KBM-7 (cell line): ENCODE measurements at regions not wholly inside any gene's neighbourhood (a gene's known extent, or its start where the extent isn't known, plus 50 kb on each side); places are given as distances from the start of the nearest gene placed in this dataset.
A peak's percentile ranks its signal among the peaks of the same experiment; 100 is the strongest.
"Not testable (repeated sequence)": the region's sequence is repeated elsewhere in the genome, so short reads cannot be mapped to it uniquely, and the experiment has no call there.

ENCODE experiments used
- DNase-seq: peaks from one replicate; pipeline ENCODE4 v3.0.0-alpha.2; 2015
- in situ Hi-C: fragments of 300-500 bp; cut with MboI; formaldehyde crosslinking; loops from 2 replicates; pipeline ENCODE4 v1.14.3; 2020; ENCODE audit warnings: low sequenced_read_pairs, low pct_unique_long_range_greater_than_20kb, mixed read lengths

DNA sequence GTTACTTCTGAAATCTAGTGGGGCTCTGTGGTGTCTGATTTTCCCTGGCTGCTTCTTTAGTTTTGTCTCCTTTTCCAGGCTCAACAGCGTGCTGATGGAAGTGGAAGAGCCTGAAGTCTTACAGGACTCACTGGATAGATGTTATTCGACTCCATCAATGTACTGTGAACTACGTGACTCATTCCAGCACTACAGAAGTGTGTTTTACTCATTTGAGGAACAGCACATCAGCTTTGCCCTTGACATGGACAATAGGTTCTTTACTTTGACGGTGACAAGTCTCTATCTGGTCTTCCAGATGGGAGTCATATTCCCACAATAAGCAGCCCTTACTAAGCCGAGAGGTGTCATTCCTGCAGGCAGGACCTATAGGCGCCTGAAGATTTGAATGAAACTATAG, 51.1 kb downstream of the NBPF8 start:
- in situ Hi-C loops, DNase-seq: not testable (repeated sequence)

DNA sequence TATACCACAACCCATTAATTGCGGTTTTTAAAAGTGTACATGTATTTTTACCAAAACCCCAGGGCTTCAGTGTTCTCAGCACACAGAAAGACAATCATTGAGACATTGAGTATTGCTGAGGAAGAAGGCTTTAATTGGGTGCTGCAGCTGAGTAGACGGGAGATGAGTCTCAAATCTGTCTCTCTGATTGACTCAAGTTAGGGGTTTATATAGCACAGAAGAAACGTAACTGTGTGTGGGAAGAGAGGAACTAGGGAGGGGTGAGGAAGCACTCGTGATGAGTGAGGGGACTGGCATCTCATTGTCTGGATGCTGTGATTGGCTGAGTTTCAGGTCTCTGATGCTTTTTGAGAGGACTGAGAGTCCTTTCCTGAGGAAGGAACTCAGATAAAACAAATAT, 62.8 kb downstream of the NBPF8 start:
- in situ Hi-C loops, result not testable (repeated sequence)

DNA sequence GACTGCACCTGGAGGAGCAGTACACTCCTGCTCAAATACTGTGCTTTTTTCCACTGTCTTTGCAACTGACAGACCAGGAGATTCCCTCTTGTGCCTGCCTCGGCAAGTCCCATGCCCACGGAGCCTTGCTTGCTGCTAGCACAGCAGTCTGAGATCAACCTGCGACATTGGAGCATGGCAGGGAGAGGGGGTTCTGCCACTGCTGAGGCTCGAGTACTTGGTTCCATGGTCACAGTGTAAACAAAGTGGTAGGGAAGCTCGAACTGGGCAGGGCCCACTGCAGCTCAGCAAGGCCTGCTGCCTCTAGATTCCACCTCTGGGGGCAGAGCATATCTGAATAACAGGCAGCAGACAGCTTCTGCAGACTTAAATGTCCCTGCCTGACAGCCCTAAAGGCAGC, 63.6 kb downstream of the NBPF8 start:
- in situ Hi-C loops, DNase-seq: not testable (repeated sequence)

More for the DNA sequence above, 62.8 kb downstream of the NBPF8 start:
- not testable (repeated sequence) for DNase-seq

DNA sequence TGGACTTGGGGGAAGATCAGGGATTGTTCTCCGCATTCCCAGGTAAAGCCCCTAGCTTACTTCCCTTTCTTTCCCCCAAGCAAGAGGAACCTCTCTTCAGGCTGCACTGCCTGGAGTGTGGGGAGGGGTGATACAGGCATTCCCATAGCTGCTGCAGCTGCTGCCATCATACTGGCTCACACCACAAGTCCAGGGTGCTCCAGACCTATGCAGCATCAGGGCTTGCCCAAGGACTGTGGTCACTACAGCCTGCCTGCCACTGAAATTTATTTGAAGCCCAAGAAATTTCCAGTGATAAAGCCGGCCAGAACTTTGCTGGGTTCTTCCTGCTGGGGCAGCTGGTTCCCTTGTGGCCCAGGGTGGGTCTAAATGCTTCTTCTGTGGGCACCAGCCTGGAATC, 72.7 kb downstream of the NBPF8 start:
- in situ Hi-C loops, DNase-seq: not testable (repeated sequence)

DNA sequence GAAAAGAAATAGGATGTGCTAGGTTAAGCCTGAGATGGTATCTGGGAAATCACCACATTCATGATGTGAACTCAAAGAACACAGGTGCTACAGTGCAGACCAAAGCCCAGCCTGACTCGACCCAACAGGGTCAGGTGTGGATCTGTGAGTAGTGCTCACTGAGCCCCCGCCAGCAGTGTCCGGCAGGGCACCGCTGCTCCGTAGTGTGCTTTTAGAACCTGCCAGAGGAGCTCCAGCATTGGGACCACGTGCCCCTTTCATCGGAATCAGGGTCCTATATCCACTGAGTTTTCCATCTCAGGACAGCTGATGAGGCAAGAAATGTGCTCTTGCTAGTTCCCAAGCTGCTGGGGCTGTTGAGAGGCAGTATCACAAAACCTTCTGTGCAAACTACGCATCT, 74.4 kb downstream of the NBPF8 start:
- DNase-seq, in situ Hi-C loops: not testable (repeated sequence)

DNA sequence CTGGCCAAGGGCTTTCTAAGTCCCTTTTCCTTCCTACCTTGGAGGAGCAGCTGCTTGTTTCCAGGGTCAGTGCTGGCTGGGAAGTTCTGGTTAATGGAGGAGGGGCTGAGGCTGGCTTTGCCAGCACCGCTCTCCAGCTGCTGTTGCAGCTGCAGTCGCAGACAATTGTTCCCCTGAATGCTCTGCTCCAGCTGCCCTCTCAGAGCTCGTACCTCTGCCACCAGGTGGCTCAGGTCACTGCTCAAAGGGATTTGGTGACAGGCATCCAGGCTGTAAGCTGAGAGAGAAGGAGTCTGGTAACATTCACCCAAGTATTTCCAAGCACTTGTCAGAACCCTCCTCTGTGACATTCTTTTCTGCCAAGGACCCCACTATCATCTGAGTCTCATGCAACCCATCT, 82.3 kb downstream of the NBPF8 start:
- in situ Hi-C loops, DNase-seq: not testable (repeated sequence)

DNA sequence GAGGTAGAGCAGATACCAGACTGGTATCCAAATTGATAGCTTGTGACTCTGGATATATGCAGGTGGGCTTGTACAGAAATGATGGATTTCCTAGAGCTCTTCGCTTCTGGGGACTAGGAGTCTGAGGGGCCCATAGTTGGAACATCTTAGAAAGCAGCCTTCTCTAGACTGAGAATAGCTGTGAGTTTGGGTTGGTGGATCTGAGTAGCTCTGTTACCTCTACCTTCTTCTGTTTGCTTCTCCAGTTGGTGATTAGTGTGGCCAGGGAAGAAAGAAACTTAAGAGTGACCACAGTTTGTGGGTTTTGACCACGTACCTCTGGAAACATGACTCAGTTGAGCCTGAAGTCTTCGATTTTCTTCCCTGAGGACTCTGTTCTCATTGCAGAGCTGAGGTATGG, 88.4 kb downstream of the NBPF8 start:
- DNase-seq, in situ Hi-C loops: not testable (repeated sequence)

DNA sequence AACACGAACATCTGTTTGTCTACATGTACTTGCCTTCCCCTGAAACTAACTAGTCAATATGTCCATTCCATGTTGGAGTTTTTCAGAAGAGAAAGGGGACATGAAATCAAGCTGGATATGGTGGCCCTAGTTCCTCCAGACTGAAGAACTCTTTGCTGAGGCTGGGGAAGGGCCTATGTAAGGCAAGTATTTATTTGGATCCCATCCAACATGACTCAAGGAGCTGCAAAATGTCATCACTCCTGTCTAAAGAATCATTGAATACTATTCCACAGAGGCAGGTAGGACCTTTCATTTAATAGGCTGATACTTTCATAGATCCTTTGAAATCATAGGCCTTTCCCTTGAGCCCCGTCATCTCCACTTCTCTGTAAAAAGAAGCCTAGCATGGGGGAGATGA, 91.5 kb downstream of the NBPF8 start:
- DNase-seq, in situ Hi-C loops: not testable (repeated sequence)

DNA sequence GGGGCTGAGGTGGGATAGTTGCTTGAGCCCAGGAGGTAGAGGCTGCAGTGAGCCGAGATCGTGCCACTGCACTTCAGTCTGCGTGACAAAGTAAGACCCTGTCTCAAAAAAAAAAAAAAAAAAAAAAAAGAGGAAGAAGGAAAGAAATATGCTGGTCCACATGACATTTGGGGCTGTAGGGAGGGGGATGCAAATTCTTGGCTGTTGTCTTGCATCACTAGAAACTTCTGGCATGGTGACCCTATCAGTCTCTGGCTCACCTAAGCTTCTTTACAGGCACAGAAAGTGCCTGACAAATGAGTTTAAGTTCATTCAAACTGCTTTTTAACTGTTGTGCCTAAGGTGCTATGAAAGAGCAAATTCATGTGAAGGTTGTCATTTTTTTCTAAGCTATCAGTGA, 93.5 kb downstream of the NBPF8 start:
- DNase-seq, in situ Hi-C loops: not testable (repeated sequence)

DNA sequence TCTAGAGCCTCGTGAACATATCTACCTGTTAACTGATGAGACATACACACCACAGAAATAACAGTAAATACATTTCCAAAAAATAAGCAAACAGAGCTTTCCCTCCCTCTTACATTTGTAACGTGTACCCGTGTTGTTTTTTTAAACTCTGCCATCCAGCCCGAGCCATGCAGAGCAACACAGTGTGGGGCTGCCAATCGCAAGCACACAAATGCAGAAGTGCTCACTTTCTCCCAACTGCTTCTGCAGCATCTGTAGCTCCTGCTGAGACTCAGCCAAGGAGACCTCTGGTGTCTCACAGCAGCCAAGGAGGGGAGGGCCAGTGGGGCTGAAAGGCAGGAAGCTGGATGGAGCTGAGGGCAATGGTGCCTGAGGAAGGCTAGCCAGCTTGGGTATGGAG, 94.4 kb downstream of the NBPF8 start:
- peak; percentile 1 for DNase-seq
- in situ Hi-C loops, result not testable (repeated sequence)

DNA sequence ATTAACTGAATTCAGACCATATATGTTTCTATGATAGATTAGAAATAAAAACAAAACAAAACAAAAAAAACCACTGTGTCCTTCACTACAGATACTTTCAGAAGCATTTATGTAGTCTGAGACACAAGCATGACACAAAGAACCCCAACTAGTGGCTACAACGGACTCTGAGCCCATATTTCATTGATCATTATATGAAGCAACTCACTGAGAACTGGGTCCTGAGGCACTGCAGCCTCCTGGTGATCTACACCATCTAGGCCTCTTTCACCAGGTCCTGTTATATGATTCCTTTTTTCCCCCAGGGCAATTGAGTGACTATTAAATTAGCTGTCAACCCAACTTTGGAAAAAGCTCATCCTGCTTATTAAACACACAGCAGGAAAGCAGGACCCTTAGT, 98.3 kb downstream of the NBPF8 start:
- in situ Hi-C loops, DNase-seq: not testable (repeated sequence)

DNA sequence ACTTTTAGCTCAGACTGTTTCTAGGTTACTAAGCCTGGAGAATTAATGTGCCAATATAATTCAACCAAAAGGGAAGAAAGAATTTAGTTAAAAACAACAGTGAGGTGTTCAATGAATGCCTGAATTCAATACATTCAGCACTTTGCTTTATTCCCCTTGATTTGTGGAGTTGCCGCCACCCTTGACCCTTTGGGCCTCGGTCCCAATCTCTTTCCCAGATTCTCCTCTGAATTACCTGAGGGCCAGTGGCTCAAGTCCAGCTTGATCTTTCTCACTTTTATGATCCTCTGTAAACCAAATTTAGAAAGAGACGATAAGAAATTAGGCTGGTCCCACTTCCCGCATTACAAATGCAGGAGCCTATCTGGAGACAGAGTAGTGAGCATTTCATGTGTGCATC, 98.7 kb downstream of the NBPF8 start:
- DNase-seq, in situ Hi-C loops: not testable (repeated sequence)

DNA sequence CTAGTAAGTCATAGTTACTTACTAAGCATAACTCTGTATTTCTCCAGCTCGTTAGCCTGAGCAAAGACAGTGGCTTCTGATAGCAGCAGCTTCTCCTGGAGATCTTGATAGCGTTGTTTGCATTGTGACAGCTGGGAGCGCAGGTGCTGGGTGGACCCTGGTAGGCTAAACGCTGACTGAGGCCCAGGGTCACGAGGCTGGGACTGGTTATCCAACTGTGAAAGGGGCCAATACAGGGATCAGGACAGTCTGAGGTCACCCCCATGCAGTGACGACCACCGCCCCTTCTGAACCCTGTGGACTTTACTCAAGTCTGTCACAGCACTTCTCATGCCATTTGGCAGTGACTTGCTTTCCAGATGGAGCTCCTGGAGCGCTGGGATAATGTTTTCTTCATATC, 104.4 kb downstream of the NBPF8 start:
- in situ Hi-C loops, DNase-seq: not testable (repeated sequence)

DNA sequence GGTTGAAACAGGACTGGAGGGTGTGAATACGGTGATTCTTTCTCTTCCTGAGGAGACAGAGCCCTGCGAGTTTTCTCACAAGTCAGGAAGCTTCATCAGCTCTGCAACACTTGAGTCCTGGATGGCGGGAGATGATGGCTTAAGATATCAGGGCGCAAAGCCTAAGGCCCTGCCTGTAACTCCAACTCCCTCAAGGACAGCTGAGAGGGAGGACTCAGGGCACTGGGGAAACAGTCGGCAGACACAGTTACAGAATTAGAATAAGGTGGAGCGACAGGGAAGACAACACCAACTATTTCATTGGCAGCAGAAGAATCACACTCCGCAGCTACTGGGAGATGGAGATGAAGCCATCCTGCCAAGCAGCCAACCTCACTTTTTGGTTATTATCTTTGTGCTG, 109.6 kb downstream of the NBPF8 start:
- DNase-seq, in situ Hi-C loops: not testable (repeated sequence)

DNA sequence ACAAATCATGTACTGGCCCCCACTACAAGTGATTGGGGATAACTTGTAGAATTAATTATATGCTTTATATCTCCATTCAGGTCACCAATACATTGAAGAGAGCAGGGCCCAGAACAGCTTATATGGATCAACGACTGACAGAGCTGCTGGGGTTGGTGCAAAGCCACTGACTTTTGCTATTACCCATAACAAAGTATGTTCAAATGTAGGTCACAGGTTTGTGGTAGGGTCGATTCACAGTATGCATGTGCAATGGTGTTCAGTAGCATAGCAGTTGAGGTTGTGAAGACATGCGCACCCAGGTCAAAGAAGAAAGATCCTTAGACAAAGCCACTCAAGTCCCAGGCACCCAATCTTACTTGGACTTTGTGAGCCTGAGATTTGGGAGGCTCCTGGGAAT, 110.6 kb downstream of the NBPF8 start:
- in situ Hi-C loops, DNase-seq: not testable (repeated sequence)

DNA sequence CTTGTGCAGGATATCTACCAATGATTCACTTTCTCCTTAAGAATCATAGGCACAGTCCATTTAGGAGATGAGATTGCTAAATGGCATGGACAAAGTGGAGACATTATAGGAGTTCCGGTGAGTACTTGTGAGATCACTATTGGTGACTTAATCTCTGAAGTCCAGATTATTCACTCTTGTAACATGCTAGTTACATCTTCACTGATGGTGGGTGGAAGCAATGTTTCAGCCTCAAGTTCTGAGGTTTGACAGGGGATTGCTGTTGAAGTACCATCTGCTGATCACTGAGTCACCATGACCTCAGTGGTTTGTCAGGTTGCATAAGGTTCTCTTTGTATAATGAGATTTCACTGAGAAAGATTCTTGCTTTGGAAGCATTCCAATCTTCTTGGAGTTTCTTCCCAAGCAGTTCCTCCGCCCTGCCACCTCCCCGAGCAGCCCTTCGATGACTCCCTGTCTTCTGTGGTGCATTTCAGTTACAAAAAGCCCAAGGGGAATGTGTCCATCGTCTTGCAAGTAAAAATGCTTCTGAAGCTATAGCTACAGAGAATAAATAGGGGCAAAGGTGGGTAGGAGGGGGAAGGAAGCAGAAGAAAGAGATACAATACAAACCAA, 114.7 kb downstream of the NBPF8 start:
- DNase-seq, in situ Hi-C loops: not testable (repeated sequence)

DNA sequence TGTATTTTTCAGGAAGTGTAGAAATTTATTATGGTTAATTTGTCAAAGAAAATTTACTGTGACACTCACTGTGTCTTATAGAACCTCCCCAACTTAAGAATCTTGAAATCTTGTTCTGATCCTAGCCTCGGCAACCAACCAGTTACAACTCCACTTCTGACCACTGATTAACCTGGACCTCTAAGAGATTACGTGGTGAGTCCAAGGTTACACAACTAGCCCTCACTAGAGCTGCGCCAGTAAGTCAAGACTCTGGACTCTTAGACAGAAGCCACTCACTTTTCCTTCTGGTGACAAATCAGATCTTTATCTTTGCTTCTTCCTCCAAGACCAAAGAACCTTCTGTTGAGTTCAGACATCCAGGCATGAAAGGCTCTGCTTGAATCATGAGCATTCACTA, 116.6 kb downstream of the NBPF8 start:
- DNase-seq, in situ Hi-C loops: not testable (repeated sequence)

DNA sequence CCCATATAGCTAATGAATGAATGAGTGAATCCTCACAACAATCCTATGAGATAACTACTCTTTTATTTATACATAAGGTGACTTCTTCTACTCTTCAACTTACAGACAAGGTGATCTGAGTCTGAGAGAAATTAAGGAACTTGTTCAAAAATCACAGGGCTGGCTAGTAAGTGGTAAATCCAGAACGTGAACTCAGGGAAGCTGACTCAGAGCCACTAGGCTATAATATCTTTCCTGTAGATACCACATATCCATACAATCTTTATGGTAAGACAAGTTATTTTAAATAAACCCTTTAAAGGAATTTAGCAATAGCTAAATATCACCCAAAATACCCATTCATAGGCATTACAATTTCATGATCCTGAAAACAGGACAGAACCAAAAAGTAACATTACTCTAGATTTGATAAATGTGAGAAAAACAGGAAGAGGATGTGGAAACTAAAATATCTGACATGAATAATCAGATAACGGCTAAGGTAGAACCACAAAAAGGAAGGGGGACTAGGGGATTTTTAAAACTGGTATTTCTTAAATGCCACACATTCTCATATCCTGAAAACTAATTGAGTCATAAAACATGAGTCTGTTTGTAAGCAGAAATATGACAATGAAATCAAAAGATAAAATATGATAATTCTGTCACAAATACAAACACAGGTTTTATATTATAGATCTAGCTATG, 119.7 kb downstream of the NBPF8 start:
- peak; percentile 31 for DNase-seq
- in situ Hi-C loops, result not testable (repeated sequence)

DNA sequence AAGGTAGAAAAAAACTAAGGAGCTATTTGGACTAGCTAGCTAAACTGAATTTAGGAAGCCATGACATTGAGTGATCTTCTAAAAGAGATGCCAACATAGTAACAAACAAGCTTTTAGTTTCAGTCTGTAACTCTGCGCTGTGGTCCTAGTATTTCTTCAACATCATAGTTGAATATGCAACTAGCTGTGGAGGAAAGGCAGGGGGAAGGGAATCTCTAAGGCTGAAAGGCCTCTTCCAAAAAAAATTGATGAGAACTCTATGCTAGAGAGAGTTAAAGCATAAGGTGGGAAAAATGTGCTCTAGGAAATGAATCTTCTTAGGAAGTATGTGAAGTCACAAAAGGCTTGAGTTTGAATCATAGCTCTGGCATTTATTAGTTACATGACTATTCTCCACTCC, 120.2 kb downstream of the NBPF8 start:
- DNase-seq, in situ Hi-C loops: not testable (repeated sequence)

DNA sequence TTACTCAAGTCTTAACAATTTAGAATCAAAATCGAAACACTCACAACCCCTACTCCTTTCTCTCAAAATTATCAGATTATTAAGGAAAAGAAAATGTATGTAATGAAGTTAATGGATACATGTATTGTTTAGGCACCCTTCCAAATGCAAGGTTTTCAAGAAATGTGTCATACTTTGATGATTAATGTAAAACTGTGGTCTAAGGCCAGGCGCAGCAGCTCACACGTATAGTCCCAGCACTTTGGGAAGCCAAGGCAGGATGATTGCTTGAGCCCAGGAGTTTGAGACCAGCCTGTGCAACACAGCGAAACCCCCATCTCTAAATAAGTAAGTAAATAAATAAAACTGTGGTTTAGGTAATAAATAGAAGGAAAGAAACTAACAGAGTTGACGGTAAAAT, 126.6 kb downstream of the NBPF8 start:
- DNase-seq, in situ Hi-C loops: not testable (repeated sequence)

DNA sequence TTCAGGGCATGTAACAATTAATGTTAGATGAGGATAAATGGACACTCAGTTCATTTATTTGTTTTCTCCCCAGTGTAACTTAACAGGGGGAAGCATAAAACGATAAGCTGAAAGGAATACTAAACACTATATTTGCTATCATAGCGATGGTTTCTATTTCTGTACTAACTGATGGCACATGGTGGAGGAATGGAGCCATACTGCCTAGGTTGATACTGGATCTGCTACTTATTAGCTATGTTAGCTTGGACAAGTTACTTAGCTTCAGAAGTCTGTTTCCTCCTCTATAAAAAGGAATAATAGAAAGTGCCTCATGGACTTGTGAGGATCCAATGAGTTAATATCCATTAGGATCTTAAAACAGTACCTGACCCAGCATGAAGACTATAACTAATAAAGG, 127.5 kb downstream of the NBPF8 start:
- in situ Hi-C loops, DNase-seq: not testable (repeated sequence)
